Neutrophil (primary cell): ENCODE measurements at regions not wholly inside any gene's neighbourhood (a gene's known extent, or its start where the extent isn't known, plus 50 kb on each side); places are given as distances from the start of the nearest gene placed in this dataset.

Experiments
- H3K27ac ChIP-seq: fragments of 200-600 bp; sonication (generic); 2 replicates; pipeline ENCODE4 v1.5.1; 2016; ENCODE audit warnings: mild to moderate bottlenecking, moderate library complexity
- H3K27me3 ChIP-seq: fragments of 200-600 bp; sonication (generic); 2 replicates; pipeline ENCODE4 v1.6.0; 2016; ENCODE audit warnings: mild to moderate bottlenecking
- H3K36me3 ChIP-seq: fragments of 200-600 bp; sonication (generic); 2 replicates; pipeline ENCODE4 v1.5.1; 2017
- H3K4me1 ChIP-seq, 2 experiments: fragments of 200-600 bp in 1 of 2; sonication (generic) in 1 of 2; 1 replicate in 1 of 2; 2 replicates in 1 of 2; pipeline versions ENCODE4 v1.5.1 to v1.6.1; 2013 to 2016; ENCODE audit warnings: low read depth in 1 of 2, low read length in 1 of 2, mild to moderate bottlenecking in 1 of 2, moderate library complexity in 1 of 2; ENCODE audit not compliant: control insufficient read depth in 1 of 2, insufficient read depth in 1 of 2
- H3K4me3 ChIP-seq, 2 experiments: fragments of 200-600 bp in 1 of 2; sonication (generic) in 1 of 2; 1 replicate in 1 of 2; 2 replicates in 1 of 2; pipeline ENCODE4 v1.5.1; 2013 to 2016; ENCODE audit warnings: low read depth in 1 of 2, low read length in 1 of 2, mild to moderate bottlenecking in 1 of 2, moderate library complexity in 1 of 2
- H3K9me3 ChIP-seq: fragments of 200-600 bp; sonication (generic); 2 replicates; pipeline ENCODE4 v1.5.1; 2016
- CTCF ChIP-seq: fragments of 200-600 bp; sonication (generic); IDR thresholded peaks from 2 replicates; pipeline ENCODE4 v1.5.1; 2016; ENCODE audit warnings: antibody characterized with exemption

DNA sequence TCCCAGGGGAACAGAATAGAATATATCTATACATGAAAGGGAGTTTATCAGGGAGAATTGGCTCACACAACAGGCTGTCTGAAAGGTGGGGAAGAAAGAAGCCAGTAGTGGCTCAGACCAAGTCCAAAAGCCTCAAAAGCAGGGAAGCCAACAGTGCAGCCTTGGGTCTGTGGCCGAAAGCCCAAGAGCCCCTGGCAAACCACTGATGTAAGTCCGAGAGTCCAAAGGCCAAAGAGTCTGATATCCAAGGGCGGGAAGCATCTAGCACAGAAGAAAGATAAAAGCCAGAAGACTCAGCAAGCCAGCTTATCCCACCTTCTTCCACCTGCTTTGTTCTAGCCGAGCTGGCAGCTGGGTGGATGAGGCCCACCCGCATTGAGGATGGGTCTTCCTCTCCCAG lies 172.5 kb downstream of the CCDC71L start:
- Histone ChIP-seq H3K27ac (no peak overlapping the region), H3K4me1 (no peaks in the 10 kb centered on the region), H3K9me3 (no peaks in the 10 kb centered on the region), H3K4me3 (no peak overlapping the region), H3K36me3 (no peaks in the 10 kb centered on the region), H3K27me3 (no peaks in the 10 kb centered on the region)
- no peak for TF ChIP-seq CTCF

DNA sequence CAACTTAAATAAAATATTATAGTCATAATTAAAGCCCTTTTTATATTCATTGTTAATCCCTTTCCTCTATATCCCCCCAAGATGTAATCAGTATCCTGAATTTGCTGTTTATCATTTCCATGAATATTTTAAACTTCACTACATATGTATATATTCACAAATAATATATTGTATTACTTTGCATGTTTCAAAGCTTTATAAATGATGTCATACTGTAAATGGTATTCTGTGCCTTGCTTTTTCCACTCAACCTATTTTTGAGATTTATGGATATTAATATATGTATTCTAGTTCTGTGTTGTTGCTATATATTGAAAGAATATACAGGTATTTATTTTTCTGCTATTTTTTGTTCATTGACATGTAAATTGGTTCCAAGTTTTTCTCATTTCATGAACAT lies 173.1 kb downstream of the CCDC71L start:
- no peak for TF ChIP-seq CTCF
- Histone ChIP-seq H3K27me3 (no peaks in the 10 kb centered on the region), H3K4me1 (no peaks in the 10 kb centered on the region), H3K27ac (no peak overlapping the region), H3K9me3 (no peaks in the 10 kb centered on the region), H3K36me3 (no peaks in the 10 kb centered on the region), H3K4me3 (no peak overlapping the region)

GRCh38 chr7:106486331-106486730 lies 174.6 kb downstream of the CCDC71L start:
- no peaks in the 10 kb centered on the region for H3K9me3 ChIP-seq
- no peak for TF ChIP-seq CTCF
- H3K4me3 ChIP-seq: no peak overlapping the region
- no peak overlapping the region for H3K27ac ChIP-seq
- no peaks in the 10 kb centered on the region for H3K36me3 ChIP-seq
- H3K4me1 ChIP-seq: no peaks in the 10 kb centered on the region
- no peaks in the 10 kb centered on the region for H3K27me3 ChIP-seq

GRCh38 chr7:106485919-106486318 lies 175.0 kb downstream of the CCDC71L start:
- no peak for TF ChIP-seq CTCF
- Histone ChIP-seq H3K27ac (no peak overlapping the region), H3K4me3 (no peak overlapping the region)

DNA sequence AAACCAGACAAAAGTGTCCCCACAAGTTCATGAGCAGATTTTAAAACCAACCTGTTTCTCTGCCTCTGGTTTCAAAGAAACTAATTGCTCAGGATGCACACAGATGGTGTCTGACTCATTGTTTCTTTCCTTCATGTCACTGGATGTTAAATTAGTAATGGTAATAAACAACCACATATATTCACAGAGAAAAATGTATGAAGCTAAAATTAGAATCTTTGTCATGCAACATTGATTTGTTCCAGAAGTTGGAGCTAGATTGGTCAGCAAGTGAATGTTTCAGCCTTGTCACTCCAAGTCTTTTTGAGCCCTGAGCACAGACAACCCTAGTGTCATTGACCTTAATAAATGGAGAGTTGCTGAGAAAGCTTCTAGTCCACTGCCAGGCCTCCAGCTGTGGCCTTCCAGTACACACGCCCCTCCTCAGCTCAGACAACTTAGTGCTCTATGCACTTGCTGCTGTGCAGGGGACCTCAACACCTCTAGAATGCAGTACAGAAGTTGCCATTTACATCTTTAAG lies 175.9 kb downstream of the CCDC71L start:
- no peak for TF ChIP-seq CTCF
- Histone ChIP-seq H3K9me3 (no peaks in the 10 kb centered on the region), H3K4me3 (no peak overlapping the region), H3K4me1 (no peaks in the 10 kb centered on the region), H3K27me3 (no peaks in the 10 kb centered on the region), H3K36me3 (no peaks in the 10 kb centered on the region), H3K27ac (no peak overlapping the region)

More at GRCh38 chr7:106485919-106486318, 175.0 kb downstream of the CCDC71L start:
- Histone ChIP-seq H3K36me3 (no peaks in the 10 kb centered on the region), H3K9me3 (no peaks in the 10 kb centered on the region), H3K4me1 (no peaks in the 10 kb centered on the region), H3K27me3 (no peaks in the 10 kb centered on the region)

- H3K36me3 ChIP-seq: no peaks in the 10 kb centered on the region
- no peaks in the 10 kb centered on the region for H3K27me3 ChIP-seq
- no peak overlapping the region for H3K27ac ChIP-seq
- no peaks in the 10 kb centered on the region for H3K4me1 ChIP-seq
- no peak overlapping the region for H3K4me3 ChIP-seq
- H3K9me3 ChIP-seq: no peaks in the 10 kb centered on the region
- no peak for TF ChIP-seq CTCF
Measured at GRCh38 chr7:106484562-106484961, 176.4 kb downstream of the CCDC71L start.
